ENCODE measurements at regions not wholly inside any gene's neighbourhood (a gene's known extent, or its start where the extent isn't known, plus 50 kb on each side); places are given as distances from the start of the nearest gene placed in this dataset.

DNA sequence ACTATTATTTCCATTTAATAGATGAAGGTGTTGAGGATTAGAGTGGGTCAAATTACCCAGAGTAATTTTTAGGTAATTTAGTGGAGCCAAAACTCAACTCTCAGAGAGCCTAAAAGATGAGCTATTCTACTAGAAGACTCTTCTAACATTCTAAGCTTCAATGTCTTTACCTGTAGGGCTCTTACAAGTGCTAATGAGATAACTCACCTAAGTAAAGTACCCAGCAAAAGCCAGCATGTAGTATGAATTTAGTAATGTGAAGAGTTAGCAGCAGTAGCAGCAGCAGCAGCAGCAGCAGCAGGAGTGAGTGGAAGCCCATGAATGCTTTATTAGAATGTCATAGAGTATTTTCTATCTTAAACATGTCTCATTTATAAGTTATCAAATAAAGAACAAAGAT, 1239.2 kb downstream of the FAM181B start (continued):
- TF ChIP-seq, protein P1, sequence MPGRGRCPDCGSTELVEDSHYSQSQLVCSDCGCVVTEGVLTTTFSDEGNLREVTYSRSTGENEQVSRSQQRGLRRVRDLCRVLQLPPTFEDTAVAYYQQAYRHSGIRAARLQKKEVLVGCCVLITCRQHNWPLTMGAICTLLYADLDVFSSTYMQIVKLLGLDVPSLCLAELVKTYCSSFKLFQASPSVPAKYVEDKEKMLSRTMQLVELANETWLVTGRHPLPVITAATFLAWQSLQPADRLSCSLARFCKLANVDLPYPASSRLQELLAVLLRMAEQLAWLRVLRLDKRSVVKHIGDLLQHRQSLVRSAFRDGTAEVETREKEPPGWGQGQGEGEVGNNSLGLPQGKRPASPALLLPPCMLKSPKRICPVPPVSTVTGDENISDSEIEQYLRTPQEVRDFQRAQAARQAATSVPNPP (CRISPR knock-in tag; IDR thresholded peaks at IDR 0.05) = no peak
- TF ChIP-seq SALL1 (CRISPR knock-in tag; IDR thresholded peaks at IDR 0.05) (no peak), PHF8 (CRISPR knock-in tag; IDR thresholded peaks at IDR 0.05) (no peak), ZNF777 (CRISPR knock-in tag; IDR thresholded peaks at IDR 0.05) (no peak)

DNA sequence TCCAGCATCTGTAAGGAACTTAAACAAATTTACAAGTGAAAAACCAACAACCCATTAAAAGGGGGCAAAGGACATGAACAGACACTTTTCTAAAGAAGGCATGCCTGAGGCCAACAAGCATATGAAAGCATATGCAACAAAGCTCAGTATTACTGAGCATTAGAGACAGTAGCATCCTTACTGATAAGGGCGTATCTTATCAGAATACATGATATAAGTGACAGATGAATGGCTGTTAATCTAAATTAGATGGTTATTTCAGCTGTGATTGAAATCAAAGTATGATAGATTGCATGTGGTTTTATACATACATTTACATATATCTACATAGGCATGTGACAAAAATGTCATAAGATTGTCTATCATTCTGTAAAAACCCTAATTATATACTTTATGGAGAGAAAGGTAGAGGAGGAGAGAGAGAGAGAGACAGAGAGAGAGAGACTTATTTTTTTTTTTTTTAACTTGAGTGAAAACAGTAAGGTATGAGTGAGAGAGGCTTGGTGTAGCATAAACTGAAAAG, 1240.7 kb downstream of the FAM181B start:
- no peak overlapping the region for H3K9ac ChIP-seq (ENCODE audit: insufficient read depth, low read depth, low read length)
- POLR2A ChIA-PET = no interaction called here
- DNase-seq (ENCODE audit: low spot score) = no peak
- in situ Hi-C loops (cut with HindIII; ENCODE audit: extremely low pct_ligation_motif_present, low pct_unique_long_range_greater_than_20kb) (no loop called here), intact Hi-C loops (cut with micrococcal nuclease; ENCODE audit: unreplicated experiment) (no loop called here)
- 0% methylated on average over 1 of the region's 1 CpG for WGBS (ENCODE audit: low lambda C conversion rate)
- H3K27ac ChIP-seq (ENCODE audit: extremely low read length, insufficient read depth, low read length) = no peak overlapping the region
- no peaks in the 10 kb centered on the region for H3K79me2 ChIP-seq (ENCODE audit: insufficient read depth, low read length)
- H3K9me3 ChIP-seq (ENCODE audit: low read length) = no peaks in the 10 kb centered on the region
- H3K4me3 ChIP-seq (replicated peaks in 1 of 3; ENCODE audit: insufficient read depth in 1 of 3, low read depth in 2 of 3, low read length in 3 of 3) = no peak overlapping the region
- H3K4me1 ChIP-seq (ENCODE audit: insufficient read depth, low read length) = no peaks in the 10 kb centered on the region
- H3K4me2 ChIP-seq (ENCODE audit: low read depth, low read length) = no peak overlapping the region
- no TSS peak for BruUV-seq (replicated peaks)
- no peak overlapping the region for H2AFZ ChIP-seq (ENCODE audit: low read length)
- ATAC-seq = no peak
- no peak for FAIRE-seq
- CTCF ChIA-PET (ENCODE audit: low intra/inter-chr PET ratio, low total read pairs) = no interaction called here
- no peaks in the 10 kb centered on the region for H3K36me3 ChIP-seq (replicated peaks in 1 of 2; ENCODE audit: control insufficient read depth in 1 of 2, insufficient read depth in 2 of 2, low read length in 2 of 2)
- no peaks in the 10 kb centered on the region for H4K20me1 ChIP-seq (ENCODE audit: insufficient read depth, low read length)
- no peaks in the 10 kb centered on the region; a peak in 1 of 5 replicates for H3K27me3 ChIP-seq (ENCODE audit: control insufficient read depth in 1 of 2, insufficient read depth in 2 of 2, low read length in 2 of 2)
- TF ChIP-seq MTA1 (CRISPR knock-in tag; IDR thresholded peaks at IDR 0.05; ENCODE audit: borderline replicate concordance) = no peak
- TF ChIP-seq ARNT (IDR thresholded peaks at IDR 0.05) = no peak
- TF ChIP-seq SALL2 (CRISPR knock-in tag; IDR thresholded peaks at IDR 0.05) = no peak
- TF ChIP-seq, protein P2, sequence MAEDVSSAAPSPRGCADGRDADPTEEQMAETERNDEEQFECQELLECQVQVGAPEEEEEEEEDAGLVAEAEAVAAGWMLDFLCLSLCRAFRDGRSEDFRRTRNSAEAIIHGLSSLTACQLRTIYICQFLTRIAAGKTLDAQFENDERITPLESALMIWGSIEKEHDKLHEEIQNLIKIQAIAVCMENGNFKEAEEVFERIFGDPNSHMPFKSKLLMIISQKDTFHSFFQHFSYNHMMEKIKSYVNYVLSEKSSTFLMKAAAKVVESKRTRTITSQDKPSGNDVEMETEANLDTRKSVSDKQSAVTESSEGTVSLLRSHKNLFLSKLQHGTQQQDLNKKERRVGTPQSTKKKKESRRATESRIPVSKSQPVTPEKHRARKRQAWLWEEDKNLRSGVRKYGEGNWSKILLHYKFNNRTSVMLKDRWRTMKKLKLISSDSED (CRISPR knock-in tag; IDR thresholded peaks at IDR 0.05) = no peak
- no peak for TF ChIP-seq ZNF256 (CRISPR knock-in tag; conservative IDR thresholded peaks at IDR 0.05)
- TF ChIP-seq MZF1 (CRISPR knock-in tag; IDR thresholded peaks at IDR 0.05; ENCODE audit: borderline replicate concordance) = no peak
- TF ChIP-seq, protein P3, sequence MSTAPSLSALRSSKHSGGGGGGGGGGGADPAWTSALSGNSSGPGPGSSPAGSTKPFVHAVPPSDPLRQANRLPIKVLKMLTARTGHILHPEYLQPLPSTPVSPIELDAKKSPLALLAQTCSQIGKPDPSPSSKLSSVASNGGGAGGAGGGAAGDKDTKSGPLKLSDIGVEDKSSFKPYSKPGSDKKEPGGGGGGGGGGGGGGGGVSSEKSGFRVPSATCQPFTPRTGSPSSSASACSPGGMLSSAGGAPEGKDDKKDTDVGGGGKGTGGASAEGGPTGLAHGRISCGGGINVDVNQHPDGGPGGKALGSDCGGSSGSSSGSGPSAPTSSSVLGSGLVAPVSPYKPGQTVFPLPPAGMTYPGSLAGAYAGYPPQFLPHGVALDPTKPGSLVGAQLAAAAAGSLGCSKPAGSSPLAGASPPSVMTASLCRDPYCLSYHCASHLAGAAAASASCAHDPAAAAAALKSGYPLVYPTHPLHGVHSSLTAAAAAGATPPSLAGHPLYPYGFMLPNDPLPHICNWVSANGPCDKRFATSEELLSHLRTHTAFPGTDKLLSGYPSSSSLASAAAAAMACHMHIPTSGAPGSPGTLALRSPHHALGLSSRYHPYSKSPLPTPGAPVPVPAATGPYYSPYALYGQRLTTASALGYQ (CRISPR knock-in tag; IDR thresholded peaks at IDR 0.05) = no peak
- TF ChIP-seq PTBP1 (IDR thresholded peaks at IDR 0.05; ENCODE audit: low read depth, low read length, poor library complexity, severe bottlenecking) = no peak
- TF ChIP-seq ARID2 (CRISPR knock-in tag; IDR thresholded peaks at IDR 0.05; ENCODE audit: borderline replicate concordance) = no peak
- no peak for TF ChIP-seq SIN3A (IDR thresholded peaks at IDR 0.05; ENCODE audit: borderline replicate concordance, low read depth, low read length)
- TF ChIP-seq, protein P4, sequence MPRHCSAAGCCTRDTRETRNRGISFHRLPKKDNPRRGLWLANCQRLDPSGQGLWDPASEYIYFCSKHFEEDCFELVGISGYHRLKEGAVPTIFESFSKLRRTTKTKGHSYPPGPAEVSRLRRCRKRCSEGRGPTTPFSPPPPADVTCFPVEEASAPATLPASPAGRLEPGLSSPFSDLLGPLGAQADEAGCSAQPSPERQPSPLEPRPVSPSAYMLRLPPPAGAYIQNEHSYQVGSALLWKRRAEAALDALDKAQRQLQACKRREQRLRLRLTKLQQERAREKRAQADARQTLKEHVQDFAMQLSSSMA (CRISPR knock-in tag; IDR thresholded peaks at IDR 0.05) = no peak
- TF ChIP-seq NCOR1 (IDR thresholded peaks at IDR 0.05; ENCODE audit: borderline replicate concordance, low read length) = no peak
- no peak for TF ChIP-seq ZNF367 (CRISPR knock-in tag; IDR thresholded peaks at IDR 0.05; ENCODE audit: borderline replicate concordance)
